Activated T-helper 17 cell treated with anti-CD3 and anti-CD28 coated beads, Interleukin-2, amount 50 U/mL, for 72 hours (primary cell): ENCODE measurements at regions not wholly inside any gene's neighbourhood (a gene's known extent, or its start where the extent isn't known, plus 50 kb on each side); places are given as distances from the start of the nearest gene placed in this dataset.

Experiments
- ATAC-seq: fragments of 150-1000 bp; cut with Tn5 transposase; replicated peaks from 2 replicates; pipeline ENCODE4 v1.10.0; 2021; ENCODE audit warnings: mild to moderate bottlenecking, moderate library complexity
- H3K27ac Mint-ChIP-seq: one replicate; pipeline ENCODE4 v1.8.0; 2022; ENCODE audit warnings: mixed read lengths
- H3K27me3 Mint-ChIP-seq: one replicate; pipeline ENCODE4 v1.8.0; 2022; ENCODE audit warnings: mixed read lengths
- H3K36me3 Mint-ChIP-seq: one replicate; pipeline ENCODE4 v1.8.0; 2022; ENCODE audit warnings: low read depth, mild to moderate bottlenecking, mixed read lengths
- H3K4me1 Mint-ChIP-seq: one replicate; pipeline ENCODE4 v1.8.0; 2022; ENCODE audit warnings: mixed read lengths
- H3K4me3 Mint-ChIP-seq: one replicate; pipeline ENCODE4 v1.8.0; 2022; ENCODE audit warnings: mild to moderate bottlenecking, mixed read lengths
- H3K9me3 Mint-ChIP-seq: one replicate; pipeline ENCODE4 v1.8.0; 2022; ENCODE audit warnings: mixed read lengths

GRCh38 chr9:80954521-80954920 lies 734.8 kb downstream of the TLE1 start:
- H3K4me1 Mint-ChIP-seq = no peaks in the 10 kb centered on the region
- H3K36me3 Mint-ChIP-seq = no peaks in the 10 kb centered on the region
- H3K9me3 Mint-ChIP-seq = peaks cover 9% of the 10 kb centered on the region
- H3K4me3 Mint-ChIP-seq = no peak overlapping the region
- ATAC-seq = no peak
- H3K27me3 Mint-ChIP-seq = no peaks in the 10 kb centered on the region
- no peak overlapping the region for H3K27ac Mint-ChIP-seq

GRCh38 chr9:80952363-80952922 lies 736.9 kb downstream of the TLE1 start:
- Mint-ChIP-seq H3K27ac (no peak overlapping the region), H3K36me3 (no peaks in the 10 kb centered on the region)
- ATAC-seq = no peak

GRCh38 chr9:80951675-80952074 lies 737.7 kb downstream of the TLE1 start:
- Mint-ChIP-seq H3K4me1 (no peaks in the 10 kb centered on the region), H3K9me3 (peaks cover 4% of the 10 kb centered on the region), H3K27me3 (no peaks in the 10 kb centered on the region), H3K36me3 (no peaks in the 10 kb centered on the region), H3K27ac (no peak overlapping the region), H3K4me3 (no peak overlapping the region)
- no peak for ATAC-seq

More at GRCh38 chr9:80952363-80952922, 736.9 kb downstream of the TLE1 start:
- Mint-ChIP-seq H3K4me1 (no peaks in the 10 kb centered on the region), H3K9me3 (peaks cover 4% of the 10 kb centered on the region), H3K27me3 (no peaks in the 10 kb centered on the region), H3K4me3 (no peak overlapping the region)

- H3K4me1 Mint-ChIP-seq = no peaks in the 10 kb centered on the region
- H3K27ac Mint-ChIP-seq = no peak overlapping the region
- no peak for ATAC-seq
- no peak overlapping the region for H3K4me3 Mint-ChIP-seq
- H3K9me3 Mint-ChIP-seq = peaks cover 3% of the 10 kb centered on the region
- H3K36me3 Mint-ChIP-seq = no peaks in the 10 kb centered on the region
- no peaks in the 10 kb centered on the region for H3K27me3 Mint-ChIP-seq
Observed at GRCh38 chr9:80948876-80949275, 740.5 kb downstream of the TLE1 start.

GRCh38 chr9:80948066-80948465 lies 741.3 kb downstream of the TLE1 start:
- Mint-ChIP-seq H3K27me3 (no peaks in the 10 kb centered on the region), H3K27ac (no peak overlapping the region), H3K9me3 (peaks cover 3% of the 10 kb centered on the region), H3K4me1 (no peaks in the 10 kb centered on the region), H3K36me3 (no peaks in the 10 kb centered on the region), H3K4me3 (no peak overlapping the region)
- no peak for ATAC-seq

- H3K36me3 Mint-ChIP-seq = no peaks in the 10 kb centered on the region
- H3K4me1 Mint-ChIP-seq = no peaks in the 10 kb centered on the region
- H3K27ac Mint-ChIP-seq = no peak overlapping the region
- no peak for ATAC-seq
- no peak overlapping the region for H3K4me3 Mint-ChIP-seq
- H3K9me3 Mint-ChIP-seq = peaks cover 3% of the 10 kb centered on the region
- no peaks in the 10 kb centered on the region for H3K27me3 Mint-ChIP-seq
Observed at GRCh38 chr9:80946496-80947170, 742.7 kb downstream of the TLE1 start.

GRCh38 chr9:80945436-80945835 lies 743.9 kb downstream of the TLE1 start:
- no peaks in the 10 kb centered on the region for H3K4me1 Mint-ChIP-seq
- no peak overlapping the region for H3K4me3 Mint-ChIP-seq
- ATAC-seq = no peak
- H3K27me3 Mint-ChIP-seq = no peaks in the 10 kb centered on the region
- H3K9me3 Mint-ChIP-seq = peaks cover 6% of the 10 kb centered on the region
- H3K36me3 Mint-ChIP-seq = no peaks in the 10 kb centered on the region
- H3K27ac Mint-ChIP-seq = no peak overlapping the region

GRCh38 chr9:80937645-80938044 lies 751.7 kb downstream of the TLE1 start:
- Mint-ChIP-seq H3K4me1 (no peaks in the 10 kb centered on the region), H3K27me3 (no peaks in the 10 kb centered on the region), H3K27ac (no peak overlapping the region), H3K36me3 (no peaks in the 10 kb centered on the region), H3K4me3 (no peak overlapping the region), H3K9me3 (peaks cover 18% of the 10 kb centered on the region)
- ATAC-seq = no peak

GRCh38 chr9:80934095-80934494 lies 755.3 kb downstream of the TLE1 start:
- H3K27ac Mint-ChIP-seq = no peak overlapping the region
- no peaks in the 10 kb centered on the region for H3K27me3 Mint-ChIP-seq
- no peak overlapping the region for H3K4me3 Mint-ChIP-seq
- H3K9me3 Mint-ChIP-seq = peaks cover 13% of the 10 kb centered on the region
- no peak for ATAC-seq
- H3K36me3 Mint-ChIP-seq = no peaks in the 10 kb centered on the region
- H3K4me1 Mint-ChIP-seq = no peaks in the 10 kb centered on the region

- Mint-ChIP-seq H3K9me3 (peaks cover 10% of the 10 kb centered on the region), H3K27ac (no peak overlapping the region), H3K36me3 (no peaks in the 10 kb centered on the region), H3K27me3 (no peaks in the 10 kb centered on the region), H3K4me1 (no peaks in the 10 kb centered on the region), H3K4me3 (no peak overlapping the region)
- no peak for ATAC-seq
Observed at GRCh38 chr9:80932947-80933780, 756.2 kb downstream of the TLE1 start.

GRCh38 chr9:80932181-80932580 lies 757.2 kb downstream of the TLE1 start:
- H3K27me3 Mint-ChIP-seq = no peaks in the 10 kb centered on the region
- H3K36me3 Mint-ChIP-seq = no peaks in the 10 kb centered on the region
- H3K27ac Mint-ChIP-seq = no peak overlapping the region
- no peak for ATAC-seq
- H3K9me3 Mint-ChIP-seq = peaks cover 11% of the 10 kb centered on the region
- H3K4me1 Mint-ChIP-seq = no peaks in the 10 kb centered on the region
- H3K4me3 Mint-ChIP-seq = no peak overlapping the region

- no peaks in the 10 kb centered on the region for H3K4me1 Mint-ChIP-seq
- H3K27ac Mint-ChIP-seq = no peak overlapping the region
- peaks cover 14% of the 10 kb centered on the region for H3K9me3 Mint-ChIP-seq
- no peaks in the 10 kb centered on the region for H3K27me3 Mint-ChIP-seq
- no peak overlapping the region for H3K4me3 Mint-ChIP-seq
- no peak for ATAC-seq
- H3K36me3 Mint-ChIP-seq = no peaks in the 10 kb centered on the region
Observed at GRCh38 chr9:80931163-80931562, 758.2 kb downstream of the TLE1 start.

GRCh38 chr9:80928697-80929096 lies 760.6 kb downstream of the TLE1 start:
- Mint-ChIP-seq H3K9me3 (peaks cover 17% of the 10 kb centered on the region), H3K4me3 (no peak overlapping the region)
- ATAC-seq = no peak

GRCh38 chr9:80926611-80927010 lies 762.7 kb downstream of the TLE1 start:
- no peaks in the 10 kb centered on the region for H3K27me3 Mint-ChIP-seq
- H3K36me3 Mint-ChIP-seq = no peaks in the 10 kb centered on the region
- peaks cover 15% of the 10 kb centered on the region for H3K9me3 Mint-ChIP-seq
- no peak for ATAC-seq
- H3K4me3 Mint-ChIP-seq = no peak overlapping the region
- H3K27ac Mint-ChIP-seq = no peak overlapping the region
- H3K4me1 Mint-ChIP-seq = no peaks in the 10 kb centered on the region

More at GRCh38 chr9:80928697-80929096, 760.6 kb downstream of the TLE1 start:
- Mint-ChIP-seq H3K36me3 (no peaks in the 10 kb centered on the region), H3K27ac (no peak overlapping the region), H3K4me1 (no peaks in the 10 kb centered on the region), H3K27me3 (no peaks in the 10 kb centered on the region)

- H3K27ac Mint-ChIP-seq = no peak overlapping the region
- H3K9me3 Mint-ChIP-seq = peaks cover 20% of the 10 kb centered on the region
- no peaks in the 10 kb centered on the region for H3K4me1 Mint-ChIP-seq
- H3K27me3 Mint-ChIP-seq = no peaks in the 10 kb centered on the region
- no peaks in the 10 kb centered on the region for H3K36me3 Mint-ChIP-seq
- no peak overlapping the region for H3K4me3 Mint-ChIP-seq
- no peak for ATAC-seq
Observed at GRCh38 chr9:80922544-80922943, 766.8 kb downstream of the TLE1 start.
